Right lobe of liver (tissue), 6 donors: ENCODE measurements at regions not wholly inside any gene's neighbourhood (a gene's known extent, or its start where the extent isn't known, plus 50 kb on each side); places are given as distances from the start of the nearest gene placed in this dataset.

Experiments
- ATAC-seq, 4 donors: fragments of 200-7000 bp; cut with Tn5 transposase; one replicate each; pipeline ENCODE4 v1.9.1; 2020; ENCODE audit warnings: mild to moderate bottlenecking in 4 of 4, moderate library complexity in 4 of 4
- DNase-seq, 3 donors: peaks; one replicate each; pipeline ENCODE4 v3.0.0-alpha.2; 2020
- H3K27ac ChIP-seq, 3 donors: fragments of 200-600 bp; one replicate each; pipeline ENCODE4 v1.8.0; 2022
- H3K27me3 ChIP-seq, 2 donors: fragments of 200-600 bp; one replicate each; pipeline ENCODE4 v1.8.0; 2022
- H3K36me3 ChIP-seq, 4 donors: fragments of 200-600 bp; sonication (generic) in 1 of 4; one replicate each; pipeline versions ENCODE4 v1.5.1 to v1.8.0; 2017 to 2022; ENCODE audit warnings: control low read depth in 1 of 4
- H3K4me1 ChIP-seq, 4 donors: fragments of 200-600 bp; sonication (generic) in 1 of 4; one replicate each; pipeline versions ENCODE4 v1.5.1 to v1.8.0; 2017 to 2022; ENCODE audit warnings: control low read depth in 1 of 4
- H3K4me3 ChIP-seq, 3 donors: fragments of 200-600 bp; one replicate each; pipeline ENCODE4 v1.8.0; 2022
- H3K9me3 ChIP-seq, 4 donors: fragments of 200-600 bp; sonication (generic) in 1 of 4; one replicate each; pipeline versions ENCODE4 v1.5.1 to v1.8.0; 2017 to 2022; ENCODE audit warnings: control low read depth in 1 of 4
- POLR2A ChIP-seq: fragments of 450-650 bp; IDR thresholded peaks from one replicate; pipeline ENCODE4 v1.6.1; 2017; ENCODE audit warnings: antibody characterized with exemption, mild to moderate bottlenecking
- WGBS: methylation state at CpG from one replicate; pipeline ENCODE4 v1.1.6; 2018; ENCODE audit warnings: low coverage, low lambda C conversion rate; ENCODE audit not compliant: insufficient coverage; ENCODE audit errors: missing lambda C conversion rate; 5-methylcytosine and 5-hydroxymethylcytosine counted together
- intact Hi-C, 2 donors: fragments of 100-400 bp; cut with DNase I; formaldehyde crosslinking; loops; one replicate each; pipeline versions ENCODE4 v1.11.2 to v1.14.1; 2022
- TF ChIP-seq, protein P1 (sequence below), 4 donors: fragments of 200-600 bp in 3 of 4; fragments of 450-650 bp in 1 of 4; IDR thresholded peaks; one replicate each; pipeline versions ENCODE4 v1.5.1 to v1.8.0; 2016 to 2022; ENCODE audit warnings: antibody characterized with exemption in 4 of 4, mild to moderate bottlenecking in 2 of 4
- donor health status: DM: no; HTN: yes; CAD: no.
- donor health status: DM: no; HTN: no; CAD: no.
- donor health status: DM: no; HTN: no; CAD: no.
- donor health status: DM: no; HTN: yes; CAD: no.
- donor health status: DM: no; HTN: yes; CAD: no.

DNA sequence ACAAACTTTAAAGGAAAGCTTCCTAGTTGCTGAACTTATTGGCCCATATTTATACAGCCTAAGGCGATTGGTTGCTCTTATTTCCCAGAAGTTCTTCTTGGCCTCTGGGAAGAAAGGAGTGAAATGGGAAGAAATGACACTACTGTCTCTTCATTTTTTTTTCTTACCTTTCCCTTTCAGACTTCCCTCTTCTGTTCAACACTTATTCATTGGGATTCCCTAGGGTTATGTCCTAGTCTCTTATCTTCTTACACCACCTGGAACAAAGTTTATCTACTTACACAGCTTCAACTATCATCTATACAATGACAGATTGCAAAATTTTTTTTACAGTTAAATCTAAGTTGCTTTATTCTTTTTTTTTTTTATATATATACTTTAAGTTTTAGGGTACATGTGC lies 68.0 kb downstream of the SNX12 start:
- no peak for DNase-seq
- Histone ChIP-seq H3K36me3 (no peaks in the 10 kb centered on the region), H3K27me3 (no peaks in the 10 kb centered on the region), H3K9me3 (no peaks in the 10 kb centered on the region), H3K4me1 (no peaks in the 10 kb centered on the region), H3K4me3 (no peak overlapping the region), H3K27ac (no peak overlapping the region)
- 35% methylated on average over 1 of the region's 1 CpG for WGBS
- TF ChIP-seq, protein P1, sequence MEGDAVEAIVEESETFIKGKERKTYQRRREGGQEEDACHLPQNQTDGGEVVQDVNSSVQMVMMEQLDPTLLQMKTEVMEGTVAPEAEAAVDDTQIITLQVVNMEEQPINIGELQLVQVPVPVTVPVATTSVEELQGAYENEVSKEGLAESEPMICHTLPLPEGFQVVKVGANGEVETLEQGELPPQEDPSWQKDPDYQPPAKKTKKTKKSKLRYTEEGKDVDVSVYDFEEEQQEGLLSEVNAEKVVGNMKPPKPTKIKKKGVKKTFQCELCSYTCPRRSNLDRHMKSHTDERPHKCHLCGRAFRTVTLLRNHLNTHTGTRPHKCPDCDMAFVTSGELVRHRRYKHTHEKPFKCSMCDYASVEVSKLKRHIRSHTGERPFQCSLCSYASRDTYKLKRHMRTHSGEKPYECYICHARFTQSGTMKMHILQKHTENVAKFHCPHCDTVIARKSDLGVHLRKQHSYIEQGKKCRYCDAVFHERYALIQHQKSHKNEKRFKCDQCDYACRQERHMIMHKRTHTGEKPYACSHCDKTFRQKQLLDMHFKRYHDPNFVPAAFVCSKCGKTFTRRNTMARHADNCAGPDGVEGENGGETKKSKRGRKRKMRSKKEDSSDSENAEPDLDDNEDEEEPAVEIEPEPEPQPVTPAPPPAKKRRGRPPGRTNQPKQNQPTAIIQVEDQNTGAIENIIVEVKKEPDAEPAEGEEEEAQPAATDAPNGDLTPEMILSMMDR (IDR thresholded peaks at IDR 0.05): no peak
- TF ChIP-seq POLR2A: no peak
- ATAC-seq: no peak
- intact Hi-C loops: no loop called here

DNA sequence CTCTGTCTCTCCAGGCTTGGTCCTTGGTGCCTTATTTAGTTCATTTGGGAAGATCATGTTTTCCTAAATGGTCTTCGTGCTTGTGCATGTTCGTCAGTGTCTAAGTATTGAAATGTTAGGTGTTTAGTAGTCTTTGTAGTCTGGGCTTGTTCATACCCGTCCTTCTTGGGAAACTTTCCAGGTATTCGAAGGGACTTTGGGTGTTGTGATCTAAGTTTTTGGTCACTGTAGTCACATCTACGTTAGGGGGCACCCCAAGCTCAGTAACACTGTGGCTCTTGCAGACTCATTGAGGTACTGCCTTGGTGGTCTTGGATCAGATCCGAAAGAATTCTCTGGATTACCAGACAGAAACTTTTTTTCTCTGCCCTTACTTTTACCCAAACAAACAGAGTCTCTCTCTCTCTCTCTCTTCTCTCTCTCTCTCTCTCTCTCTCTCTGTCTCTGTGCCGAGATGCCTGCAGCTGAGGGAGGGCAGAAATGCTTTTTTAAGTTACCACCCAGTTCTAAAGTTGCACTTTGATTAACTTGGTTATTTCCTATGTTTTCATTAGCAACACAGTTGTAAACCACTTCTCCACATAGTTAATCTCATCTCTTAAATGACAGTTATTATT lies 67.6 kb upstream of the SLC7A3 start:
- no peaks in the 10 kb centered on the region for H3K4me1 ChIP-seq
- no peak for ATAC-seq
- intact Hi-C loops: no loop called here
- H3K4me3 ChIP-seq: no peak overlapping the region
- H3K27me3 ChIP-seq: no peaks in the 10 kb centered on the region
- H3K36me3 ChIP-seq: no peaks in the 10 kb centered on the region
- DNase-seq: no peak
- TF ChIP-seq, protein P1 (IDR thresholded peaks at IDR 0.05): peak in 1 of 4 donors; percentile 11
- TF ChIP-seq POLR2A: no peak
- WGBS: 19% methylated on average over 7 of the region's 7 CpGs
- H3K27ac ChIP-seq: no peak overlapping the region
- no peaks in the 10 kb centered on the region for H3K9me3 ChIP-seq

DNA sequence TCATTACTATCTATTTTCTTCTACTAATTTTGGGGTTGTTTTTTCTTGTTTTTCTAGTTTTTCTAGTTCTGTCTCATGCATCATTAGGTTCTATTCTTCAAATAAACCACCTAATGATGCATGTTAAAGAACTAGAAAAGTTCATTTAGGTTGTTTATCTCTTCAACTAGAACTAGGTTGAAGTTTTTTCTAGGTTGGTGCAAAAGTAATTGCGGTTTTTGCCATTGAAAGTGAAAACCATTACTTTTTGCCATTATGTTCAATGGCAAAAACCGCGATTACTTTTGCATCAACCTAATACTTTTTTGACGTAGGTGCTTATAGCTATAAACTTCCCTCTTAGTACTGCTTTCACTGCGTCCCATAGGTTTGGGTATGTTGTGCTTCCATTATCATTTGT lies 64.4 kb upstream of the SLC7A3 start:
- TF ChIP-seq, protein P1 (IDR thresholded peaks at IDR 0.05): no peak
- no peak for TF ChIP-seq POLR2A
- no peaks in the 10 kb centered on the region for H3K36me3 ChIP-seq
- peaks cover 0 to 8% (median 0%) of the 10 kb centered on the region in 4 donors for H3K9me3 ChIP-seq
- H3K4me1 ChIP-seq: no peaks in the 10 kb centered on the region
- no peaks in the 10 kb centered on the region for H3K27me3 ChIP-seq
- DNase-seq (no peak), ATAC-seq (no peak)
- H3K27ac ChIP-seq: no peak overlapping the region
- H3K4me3 ChIP-seq: no peak overlapping the region
- WGBS: 75% methylated on average over 5 of the region's 5 CpGs
- intact Hi-C loops: no loop called here

DNA sequence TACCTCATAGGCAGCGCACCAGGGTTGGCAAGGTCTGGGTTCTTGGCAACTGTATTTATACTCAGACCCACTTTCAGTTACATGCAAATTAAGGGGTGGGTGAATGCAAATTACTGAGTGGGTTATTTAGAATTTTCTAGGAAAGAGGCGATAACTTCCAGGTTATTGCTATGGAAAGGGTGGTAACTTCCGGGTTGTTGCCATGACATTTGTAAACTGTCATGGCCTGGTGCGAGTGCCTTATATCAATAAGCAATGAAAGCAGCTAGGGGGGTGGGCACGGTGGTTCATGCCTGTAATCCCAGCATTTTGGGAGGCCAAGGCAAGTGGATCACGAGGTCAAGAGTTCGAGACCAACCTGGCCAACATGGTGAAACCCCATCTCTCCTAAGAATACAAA lies 57.5 kb upstream of the SLC7A3 start:
- Histone ChIP-seq H3K9me3 (peaks cover 0 to 8% (median 0%) of the 10 kb centered on the region in 4 donors), H3K27me3 (no peaks in the 10 kb centered on the region), H3K4me3 (no peak overlapping the region), H3K27ac (no peak overlapping the region), H3K36me3 (no peaks in the 10 kb centered on the region), H3K4me1 (no peaks in the 10 kb centered on the region)
- no peak for TF ChIP-seq POLR2A
- TF ChIP-seq, protein P1 (IDR thresholded peaks at IDR 0.05): no peak
- intact Hi-C loops: no loop called here
- DNase-seq: no peak
- WGBS: 68% methylated on average over 4 of the region's 7 CpGs
- no peak for ATAC-seq
